ENCODE measurements at regions not wholly inside any gene's neighbourhood (a gene's known extent, or its start where the extent isn't known, plus 50 kb on each side); places are given as distances from the start of the nearest gene placed in this dataset.

DNA sequence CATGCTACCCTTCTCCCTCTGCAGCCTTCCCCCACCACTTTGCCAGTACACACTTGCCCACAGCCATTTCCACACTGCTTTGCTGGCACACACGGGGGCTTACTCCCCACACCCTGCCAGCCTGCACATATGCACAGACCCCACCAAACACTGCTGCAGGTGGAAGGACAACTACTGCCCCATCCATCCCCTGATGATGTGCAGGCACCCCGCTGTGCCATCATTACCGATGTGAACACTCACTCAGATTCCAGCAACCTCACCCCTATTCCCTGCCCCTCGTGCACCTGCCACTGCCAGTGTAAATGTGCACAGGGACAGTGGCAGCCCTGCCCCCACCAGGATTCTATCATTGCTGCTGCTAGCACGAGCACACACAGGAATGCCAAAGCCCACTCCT is 1400.8 kb upstream of the DDX18 start (continued):
- TF ChIP-seq, protein P1, sequence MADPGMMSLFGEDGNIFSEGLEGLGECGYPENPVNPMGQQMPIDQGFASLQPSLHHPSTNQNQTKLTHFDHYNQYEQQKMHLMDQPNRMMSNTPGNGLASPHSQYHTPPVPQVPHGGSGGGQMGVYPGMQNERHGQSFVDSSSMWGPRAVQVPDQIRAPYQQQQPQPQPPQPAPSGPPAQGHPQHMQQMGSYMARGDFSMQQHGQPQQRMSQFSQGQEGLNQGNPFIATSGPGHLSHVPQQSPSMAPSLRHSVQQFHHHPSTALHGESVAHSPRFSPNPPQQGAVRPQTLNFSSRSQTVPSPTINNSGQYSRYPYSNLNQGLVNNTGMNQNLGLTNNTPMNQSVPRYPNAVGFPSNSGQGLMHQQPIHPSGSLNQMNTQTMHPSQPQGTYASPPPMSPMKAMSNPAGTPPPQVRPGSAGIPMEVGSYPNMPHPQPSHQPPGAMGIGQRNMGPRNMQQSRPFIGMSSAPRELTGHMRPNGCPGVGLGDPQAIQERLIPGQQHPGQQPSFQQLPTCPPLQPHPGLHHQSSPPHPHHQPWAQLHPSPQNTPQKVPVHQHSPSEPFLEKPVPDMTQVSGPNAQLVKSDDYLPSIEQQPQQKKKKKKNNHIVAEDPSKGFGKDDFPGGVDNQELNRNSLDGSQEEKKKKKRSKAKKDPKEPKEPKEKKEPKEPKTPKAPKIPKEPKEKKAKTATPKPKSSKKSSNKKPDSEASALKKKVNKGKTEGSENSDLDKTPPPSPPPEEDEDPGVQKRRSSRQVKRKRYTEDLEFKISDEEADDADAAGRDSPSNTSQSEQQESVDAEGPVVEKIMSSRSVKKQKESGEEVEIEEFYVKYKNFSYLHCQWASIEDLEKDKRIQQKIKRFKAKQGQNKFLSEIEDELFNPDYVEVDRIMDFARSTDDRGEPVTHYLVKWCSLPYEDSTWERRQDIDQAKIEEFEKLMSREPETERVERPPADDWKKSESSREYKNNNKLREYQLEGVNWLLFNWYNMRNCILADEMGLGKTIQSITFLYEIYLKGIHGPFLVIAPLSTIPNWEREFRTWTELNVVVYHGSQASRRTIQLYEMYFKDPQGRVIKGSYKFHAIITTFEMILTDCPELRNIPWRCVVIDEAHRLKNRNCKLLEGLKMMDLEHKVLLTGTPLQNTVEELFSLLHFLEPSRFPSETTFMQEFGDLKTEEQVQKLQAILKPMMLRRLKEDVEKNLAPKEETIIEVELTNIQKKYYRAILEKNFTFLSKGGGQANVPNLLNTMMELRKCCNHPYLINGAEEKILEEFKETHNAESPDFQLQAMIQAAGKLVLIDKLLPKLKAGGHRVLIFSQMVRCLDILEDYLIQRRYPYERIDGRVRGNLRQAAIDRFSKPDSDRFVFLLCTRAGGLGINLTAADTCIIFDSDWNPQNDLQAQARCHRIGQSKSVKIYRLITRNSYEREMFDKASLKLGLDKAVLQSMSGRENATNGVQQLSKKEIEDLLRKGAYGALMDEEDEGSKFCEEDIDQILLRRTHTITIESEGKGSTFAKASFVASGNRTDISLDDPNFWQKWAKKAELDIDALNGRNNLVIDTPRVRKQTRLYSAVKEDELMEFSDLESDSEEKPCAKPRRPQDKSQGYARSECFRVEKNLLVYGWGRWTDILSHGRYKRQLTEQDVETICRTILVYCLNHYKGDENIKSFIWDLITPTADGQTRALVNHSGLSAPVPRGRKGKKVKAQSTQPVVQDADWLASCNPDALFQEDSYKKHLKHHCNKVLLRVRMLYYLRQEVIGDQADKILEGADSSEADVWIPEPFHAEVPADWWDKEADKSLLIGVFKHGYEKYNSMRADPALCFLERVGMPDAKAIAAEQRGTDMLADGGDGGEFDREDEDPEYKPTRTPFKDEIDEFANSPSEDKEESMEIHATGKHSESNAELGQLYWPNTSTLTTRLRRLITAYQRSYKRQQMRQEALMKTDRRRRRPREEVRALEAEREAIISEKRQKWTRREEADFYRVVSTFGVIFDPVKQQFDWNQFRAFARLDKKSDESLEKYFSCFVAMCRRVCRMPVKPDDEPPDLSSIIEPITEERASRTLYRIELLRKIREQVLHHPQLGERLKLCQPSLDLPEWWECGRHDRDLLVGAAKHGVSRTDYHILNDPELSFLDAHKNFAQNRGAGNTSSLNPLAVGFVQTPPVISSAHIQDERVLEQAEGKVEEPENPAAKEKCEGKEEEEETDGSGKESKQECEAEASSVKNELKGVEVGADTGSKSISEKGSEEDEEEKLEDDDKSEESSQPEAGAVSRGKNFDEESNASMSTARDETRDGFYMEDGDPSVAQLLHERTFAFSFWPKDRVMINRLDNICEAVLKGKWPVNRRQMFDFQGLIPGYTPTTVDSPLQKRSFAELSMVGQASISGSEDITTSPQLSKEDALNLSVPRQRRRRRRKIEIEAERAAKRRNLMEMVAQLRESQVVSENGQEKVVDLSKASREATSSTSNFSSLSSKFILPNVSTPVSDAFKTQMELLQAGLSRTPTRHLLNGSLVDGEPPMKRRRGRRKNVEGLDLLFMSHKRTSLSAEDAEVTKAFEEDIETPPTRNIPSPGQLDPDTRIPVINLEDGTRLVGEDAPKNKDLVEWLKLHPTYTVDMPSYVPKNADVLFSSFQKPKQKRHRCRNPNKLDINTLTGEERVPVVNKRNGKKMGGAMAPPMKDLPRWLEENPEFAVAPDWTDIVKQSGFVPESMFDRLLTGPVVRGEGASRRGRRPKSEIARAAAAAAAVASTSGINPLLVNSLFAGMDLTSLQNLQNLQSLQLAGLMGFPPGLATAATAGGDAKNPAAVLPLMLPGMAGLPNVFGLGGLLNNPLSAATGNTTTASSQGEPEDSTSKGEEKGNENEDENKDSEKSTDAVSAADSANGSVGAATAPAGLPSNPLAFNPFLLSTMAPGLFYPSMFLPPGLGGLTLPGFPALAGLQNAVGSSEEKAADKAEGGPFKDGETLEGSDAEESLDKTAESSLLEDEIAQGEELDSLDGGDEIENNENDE (IDR thresholded peaks at IDR 0.05; ENCODE audit: insufficient replicate concordance, low read length), result no peak
- no peak for TF ChIP-seq MAFK (IDR thresholded peaks at IDR 0.05; ENCODE audit: low read depth, low read length)
- no peak for TF ChIP-seq BACH1 (IDR thresholded peaks at IDR 0.05; ENCODE audit: low read length)
- TF ChIP-seq TCF12 (IDR thresholded peaks at IDR 0.05; ENCODE audit: low read depth, low read length), result no peak
- TF ChIP-seq, protein P2, sequence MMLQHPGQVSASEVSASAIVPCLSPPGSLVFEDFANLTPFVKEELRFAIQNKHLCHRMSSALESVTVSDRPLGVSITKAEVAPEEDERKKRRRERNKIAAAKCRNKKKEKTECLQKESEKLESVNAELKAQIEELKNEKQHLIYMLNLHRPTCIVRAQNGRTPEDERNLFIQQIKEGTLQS (IDR thresholded peaks at IDR 0.05; ENCODE audit: insufficient read depth, low read depth, low read length), result no peak
- TF ChIP-seq CBX8 (IDR thresholded peaks at IDR 0.05; ENCODE audit: borderline replicate concordance, low read depth, low read length), result no peak
- TF ChIP-seq SP1 (IDR thresholded peaks at IDR 0.05; ENCODE audit: low read depth, low read length), result no peak
- TF ChIP-seq POU5F1 (IDR thresholded peaks at IDR 0.05; ENCODE audit: low read depth, low read length), result no peak
- TF ChIP-seq RFX5 (IDR thresholded peaks at IDR 0.05; ENCODE audit: borderline replicate concordance, low read depth, low read length), result no peak
- TF ChIP-seq SP4 (IDR thresholded peaks at IDR 0.05; ENCODE audit: low read length), result no peak
- no peak for TF ChIP-seq RXRA (IDR thresholded peaks at IDR 0.05; ENCODE audit: insufficient read depth, low read depth, low read length)
- TF ChIP-seq, protein P3, sequence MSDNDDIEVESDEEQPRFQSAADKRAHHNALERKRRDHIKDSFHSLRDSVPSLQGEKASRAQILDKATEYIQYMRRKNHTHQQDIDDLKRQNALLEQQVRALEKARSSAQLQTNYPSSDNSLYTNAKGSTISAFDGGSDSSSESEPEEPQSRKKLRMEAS (IDR thresholded peaks at IDR 0.05), result no peak
- no peak for TF ChIP-seq FOSL1 (IDR thresholded peaks at IDR 0.05; ENCODE audit: insufficient read depth, low read depth, low read length)

Data from H1 (cell line).